ENCODE measurements at regions not wholly inside any gene's neighbourhood (a gene's known extent, or its start where the extent isn't known, plus 50 kb on each side); places are given as distances from the start of the nearest gene placed in this dataset.
"Not testable (repeated sequence)": the region's sequence is repeated elsewhere in the genome, so short reads cannot be mapped to it uniquely, and the experiment has no call there.

DNA sequence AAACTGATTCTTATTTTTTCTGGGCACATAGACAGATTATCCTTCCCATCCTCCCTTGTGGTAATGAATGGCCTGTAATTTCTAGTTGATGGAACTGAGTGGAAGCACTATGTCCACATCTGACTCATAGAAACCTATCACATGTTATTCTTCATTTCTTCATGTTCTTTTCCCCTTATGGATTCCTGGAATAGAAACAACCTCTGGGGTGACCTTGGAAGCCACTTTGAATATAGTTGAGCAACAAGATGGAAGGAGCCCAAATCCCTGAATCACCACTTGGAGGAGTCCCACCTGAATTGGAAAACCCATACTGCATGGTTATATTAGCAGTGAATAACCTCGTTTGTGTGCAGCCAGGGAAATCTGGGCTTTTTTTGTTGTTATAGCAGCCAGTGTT lies 137.8 kb downstream of the MID1IP1 start:
- DNase-seq (ENCODE audit: low read depth in 2 of 2, low spot score in 1 of 2): no peak

- no peak for DNase-seq (ENCODE audit: low read depth in 2 of 2, low spot score in 1 of 2)
Observed at GRCh38 chrX:38940547-38940946, 139.3 kb downstream of the MID1IP1 start.

DNA sequence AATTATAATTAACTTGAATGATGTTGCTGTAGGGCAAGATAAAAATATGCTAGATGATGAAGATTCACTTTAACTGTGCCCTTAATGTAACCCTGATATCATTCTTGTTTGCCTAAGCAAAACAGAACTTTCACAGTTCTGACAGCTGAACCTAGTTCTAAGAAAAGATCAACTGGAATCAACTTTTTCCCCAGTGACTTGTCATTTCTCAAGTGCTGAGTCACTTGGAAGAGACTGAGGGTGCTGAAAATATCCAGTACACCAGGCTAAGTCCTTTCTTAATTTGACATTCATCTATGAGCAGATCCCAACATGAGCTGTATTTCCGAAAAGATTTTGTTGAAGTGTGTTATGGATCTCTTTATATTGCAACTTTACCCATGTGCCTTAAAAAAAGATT lies 140.4 kb downstream of the MID1IP1 start:
- DNase-seq (ENCODE audit: low read depth in 2 of 2, low spot score in 1 of 2): no peak

DNA sequence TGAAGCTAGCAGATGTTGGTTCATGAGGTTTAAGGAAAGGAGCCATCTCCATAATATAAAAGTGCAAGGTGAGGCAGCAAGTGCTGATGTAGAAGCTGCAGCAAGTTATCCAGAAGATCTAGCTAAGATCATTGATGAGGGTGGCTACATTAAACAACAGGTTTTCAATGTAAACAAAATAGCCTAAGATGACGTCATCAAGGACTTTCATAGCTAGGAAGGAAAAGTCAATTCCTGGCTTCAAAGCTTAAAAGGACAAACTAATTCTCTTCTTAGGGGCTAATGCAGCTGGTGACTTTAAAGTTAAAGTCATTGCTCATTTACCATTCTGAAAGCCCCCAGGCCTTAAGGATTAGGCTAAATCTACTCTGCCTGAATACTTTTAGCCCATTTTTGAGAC lies 141.9 kb downstream of the MID1IP1 start:
- no peak for DNase-seq (ENCODE audit: low read depth in 2 of 2, low spot score in 1 of 2)

- DNase-seq (ENCODE audit: low read depth in 2 of 2, low spot score in 1 of 2): no peak
Observed at GRCh38 chrX:38948046-38948445, 146.8 kb downstream of the MID1IP1 start.

DNA sequence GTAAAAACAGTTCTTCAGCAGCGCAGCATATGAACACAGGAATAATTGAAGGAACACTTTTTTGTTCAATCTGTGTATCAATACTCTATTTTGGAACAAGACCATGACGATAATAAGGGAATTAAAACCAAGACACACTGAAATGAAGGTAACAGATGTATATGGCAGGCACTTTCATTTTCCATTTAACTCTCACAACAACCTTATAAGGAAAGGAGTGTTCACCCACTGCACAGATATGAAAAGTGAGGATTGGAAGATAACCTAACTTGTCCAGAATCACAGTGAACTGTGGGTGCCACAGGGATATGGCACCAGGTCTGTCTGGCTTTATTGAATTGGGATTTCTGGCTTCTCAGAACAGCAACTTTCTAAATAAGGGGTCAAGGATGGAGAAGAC lies 153.3 kb downstream of the MID1IP1 start:
- DNase-seq (ENCODE audit: low read depth in 2 of 2, low spot score in 1 of 2): no peak

DNA sequence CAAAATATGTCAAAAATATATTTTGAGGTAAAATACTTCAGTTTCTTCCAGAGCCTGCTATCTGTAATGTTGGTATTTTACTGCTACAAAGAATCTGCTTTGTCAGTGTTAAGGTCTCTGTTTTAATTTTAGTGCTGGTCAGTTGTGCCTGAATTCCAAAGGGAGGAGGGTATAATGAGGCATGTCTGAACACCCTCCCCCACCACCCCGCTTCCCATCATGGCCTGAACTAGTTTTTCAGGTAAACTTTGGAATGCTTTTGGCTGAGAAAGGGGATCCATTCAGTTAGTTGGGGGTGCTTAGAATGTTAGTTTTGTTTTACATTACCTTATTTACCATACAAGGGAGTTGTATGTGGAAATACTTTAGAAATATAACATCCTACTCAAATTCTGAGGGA lies 158.5 kb downstream of the MID1IP1 start:
- DNase-seq (ENCODE audit: low read depth in 2 of 2, low spot score in 1 of 2): no peak

DNA sequence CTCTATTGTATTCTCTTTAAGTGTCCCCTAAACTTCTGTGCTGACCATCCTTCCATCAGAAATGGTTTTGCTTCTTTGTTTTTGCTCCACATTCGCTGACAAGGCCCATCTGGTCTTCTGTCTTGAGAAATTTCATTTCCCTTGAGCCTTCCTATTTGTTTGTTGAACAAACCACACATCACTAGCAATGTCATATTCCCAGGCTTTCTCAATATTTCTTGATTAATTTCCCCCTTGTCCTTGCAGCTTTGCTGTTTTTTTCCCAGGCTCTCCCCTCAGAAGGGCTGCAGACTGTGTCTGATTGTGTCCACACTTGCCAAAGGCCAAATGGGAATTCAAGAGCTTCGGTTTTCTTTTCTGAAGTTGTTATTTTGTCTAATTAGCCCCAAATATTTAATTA lies 158.9 kb downstream of the MID1IP1 start:
- DNase-seq (ENCODE audit: low read depth in 2 of 2, low spot score in 1 of 2): no peak

GRCh38 chrX:38961936-38962335 lies 160.7 kb downstream of the MID1IP1 start:
- DNase-seq (ENCODE audit: low read depth in 2 of 2, low spot score in 1 of 2): no peak

DNA sequence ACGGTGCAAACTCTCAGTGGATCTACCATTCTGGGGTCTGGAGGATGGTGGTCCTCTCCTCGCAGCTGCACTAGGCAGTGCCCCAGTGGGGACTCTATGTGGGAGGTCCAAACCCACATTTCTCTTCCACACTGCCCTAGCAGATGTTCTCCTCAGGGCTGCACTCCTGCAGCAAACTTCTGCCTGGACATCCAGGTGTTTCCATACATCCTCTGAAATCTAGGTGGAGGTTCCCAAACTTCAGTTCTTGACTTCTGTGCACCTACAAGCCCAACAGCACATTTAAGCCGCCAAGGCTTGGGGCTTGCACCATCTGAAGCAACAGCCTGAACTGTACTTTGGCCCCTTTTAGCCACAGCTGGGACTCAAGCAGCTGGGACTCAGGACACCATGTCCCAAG lies 162.0 kb downstream of the MID1IP1 start:
- not testable (repeated sequence) for DNase-seq (ENCODE audit: low read depth in 2 of 2, low spot score in 1 of 2)

- DNase-seq (ENCODE audit: low read depth in 2 of 2, low spot score in 1 of 2): no peak
Observed at GRCh38 chrX:38965888-38966287, 164.6 kb downstream of the MID1IP1 start.

- no peak for DNase-seq (ENCODE audit: low read depth in 2 of 2, low spot score in 1 of 2)
Observed at GRCh38 chrX:38968344-38969216, 167.3 kb downstream of the MID1IP1 start.

GRCh38 chrX:38970074-38970473 lies 168.8 kb downstream of the MID1IP1 start:
- no peak for DNase-seq (ENCODE audit: low read depth in 2 of 2, low spot score in 1 of 2)

GRCh38 chrX:38970845-38971244 lies 169.6 kb downstream of the MID1IP1 start:
- no peak for DNase-seq (ENCODE audit: low read depth in 2 of 2, low spot score in 1 of 2)

DNA sequence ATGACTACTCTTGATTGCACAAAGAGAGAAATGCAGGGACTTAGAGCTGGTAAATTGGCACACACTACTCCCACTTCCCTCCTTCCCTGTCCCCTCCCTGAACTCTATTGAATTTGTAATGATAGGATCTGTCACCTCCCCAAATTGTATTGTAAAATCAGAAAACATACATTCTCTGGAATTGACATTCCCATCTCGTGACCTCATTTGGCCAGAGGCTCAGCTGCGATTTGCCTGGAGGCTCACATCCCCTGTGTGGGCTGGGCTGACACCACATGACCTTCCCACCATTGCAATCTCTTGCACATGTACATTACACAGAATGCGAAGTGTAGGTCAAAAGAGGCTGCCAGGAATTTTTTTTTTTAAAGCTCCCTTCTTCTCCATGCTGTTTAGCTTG lies 172.1 kb downstream of the MID1IP1 start:
- no peak for DNase-seq (ENCODE audit: low read depth in 2 of 2, low spot score in 1 of 2)

- no peak for DNase-seq (ENCODE audit: low read depth in 2 of 2, low spot score in 1 of 2)
Observed at GRCh38 chrX:38974542-38974941, 173.3 kb downstream of the MID1IP1 start.

GRCh38 chrX:38975368-38975942 lies 174.2 kb downstream of the MID1IP1 start:
- DNase-seq (ENCODE audit: low read depth in 2 of 2, low spot score in 1 of 2): no peak

DNA sequence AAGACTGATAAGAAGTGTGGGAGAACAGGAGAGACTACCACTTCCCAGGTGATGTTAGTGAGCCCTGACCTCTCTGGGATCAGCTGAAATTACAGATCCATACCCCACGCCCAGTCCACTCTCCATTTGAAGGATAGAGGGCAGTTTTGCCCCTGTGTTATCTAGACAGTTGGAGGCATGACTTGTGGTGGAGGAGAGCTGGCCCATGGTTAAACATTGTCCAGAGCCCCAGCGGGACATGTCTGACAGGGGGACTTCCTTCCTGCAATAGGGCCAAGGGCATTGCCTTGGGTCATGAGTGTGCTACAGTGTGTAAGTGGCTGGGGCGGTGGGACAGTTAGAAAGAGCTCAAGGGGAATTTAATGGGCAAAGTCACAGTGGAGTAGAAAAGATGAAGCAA lies 181.1 kb downstream of the MID1IP1 start:
- DNase-seq (ENCODE audit: low read depth in 2 of 2, low spot score in 1 of 2): no peak

- DNase-seq (ENCODE audit: low read depth in 2 of 2, low spot score in 1 of 2): no peak
Observed at GRCh38 chrX:38982843-38983242, 181.6 kb downstream of the MID1IP1 start.

GRCh38 chrX:38985375-38985774 lies 184.1 kb downstream of the MID1IP1 start:
- no peak for DNase-seq (ENCODE audit: low read depth in 2 of 2, low spot score in 1 of 2)

DNA sequence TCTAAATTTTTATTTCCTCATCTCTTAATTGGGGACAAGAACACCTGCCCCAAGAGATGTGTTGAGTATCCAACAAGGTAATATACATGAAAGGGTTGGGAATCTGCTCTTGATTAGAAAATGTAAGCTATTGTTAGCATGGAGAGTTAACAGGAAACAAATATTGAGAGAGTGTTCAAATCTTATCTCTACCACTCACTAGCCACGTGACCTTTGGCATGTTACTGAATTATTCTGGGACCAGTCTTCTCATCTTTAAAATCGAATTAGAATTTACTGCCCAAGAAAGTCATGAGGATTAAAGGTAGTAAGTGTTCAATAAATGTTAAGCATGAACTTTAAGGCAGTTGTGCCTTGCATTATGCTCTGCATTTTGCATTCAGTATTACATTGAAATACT lies 184.7 kb downstream of the MID1IP1 start:
- no peak for DNase-seq (ENCODE audit: low read depth in 2 of 2, low spot score in 1 of 2)

GRCh38 chrX:38986586-38986985 lies 185.3 kb downstream of the MID1IP1 start:
- DNase-seq (ENCODE audit: low read depth in 2 of 2, low spot score in 1 of 2): no peak

GRCh38 chrX:38987198-38987651 lies 186.0 kb downstream of the MID1IP1 start:
- DNase-seq (ENCODE audit: low read depth in 2 of 2, low spot score in 1 of 2): no peak
